Lung (tissue), 11 donors: ENCODE measurements at regions not wholly inside any gene's neighbourhood (a gene's known extent, or its start where the extent isn't known, plus 50 kb on each side); places are given as distances from the start of the nearest gene placed in this dataset.

Experiments used
- ATAC-seq: fragments of 200-7000 bp; cut with Tn5 transposase; one replicate; pipeline ENCODE4 v1.9.1; 2020; ENCODE audit warnings: moderate number of reproducible peaks; ENCODE audit not compliant: insufficient read depth, low FRiP score
- DNase-seq, 3 donors: peaks; one replicate each; pipeline ENCODE4 v3.0.0-alpha.2; 2013 to 2017
- H3K27ac ChIP-seq, 2 donors: one replicate each; pipeline ENCODE4 v1.5.1; 2013; ENCODE audit warnings: mild to moderate bottlenecking in 2 of 2, moderate library complexity in 2 of 2, control low read depth in 1 of 2, inconsistent platforms in 1 of 2, low read depth in 1 of 2, low read length in 1 of 2
- H3K27me3 ChIP-seq, 3 donors: one replicate each; pipeline ENCODE4 v1.5.1; 2013; ENCODE audit warnings: low read length in 2 of 3; ENCODE audit not compliant: control insufficient read depth in 3 of 3, insufficient read depth in 3 of 3
- H3K36me3 ChIP-seq, 4 donors: one replicate each; pipeline ENCODE4 v1.5.1; 2013; ENCODE audit warnings: low read length in 4 of 4, mild to moderate bottlenecking in 1 of 4, moderate library complexity in 1 of 4; ENCODE audit not compliant: control insufficient read depth in 4 of 4, insufficient read depth in 4 of 4
- H3K4me1 ChIP-seq, 5 donors: one replicate each; pipeline ENCODE4 v1.5.1; 2013; ENCODE audit warnings: low read length in 5 of 5, mild to moderate bottlenecking in 2 of 5, moderate library complexity in 1 of 5; ENCODE audit not compliant: control insufficient read depth in 5 of 5, insufficient read depth in 5 of 5
- H3K4me3 ChIP-seq: one replicate; pipeline ENCODE4 v1.5.1; 2013; ENCODE audit warnings: mild to moderate bottlenecking, control low read depth, moderate library complexity
- H3K9ac ChIP-seq, 2 donors: one replicate each; pipeline ENCODE4 v1.5.1; 2013; ENCODE audit warnings: low read length in 2 of 2, control low read depth in 1 of 2; ENCODE audit not compliant: insufficient read depth in 1 of 2
- H3K9me3 ChIP-seq, 4 donors: one replicate each; pipeline ENCODE4 v1.5.1; 2013; ENCODE audit warnings: low read length in 3 of 4, mild to moderate bottlenecking in 1 of 4, moderate library complexity in 1 of 4; ENCODE audit not compliant: control insufficient read depth in 4 of 4, insufficient read depth in 3 of 4
- CTCF ChIP-seq: IDR thresholded peaks from 2 replicates; pipeline ENCODE4 v1.5.1; 2012; ENCODE audit warnings: mild to moderate bottlenecking; ENCODE audit errors: control extremely low read depth, extremely low read depth
- WGBS, 2 donors: extraction: QIAGEN DNeasy Blood & Tissue Kit; methylation state at CpG; one replicate each; pipeline ENCODE4 v1.1.7; 2013; 5-methylcytosine and 5-hydroxymethylcytosine counted together
- donor health status: control.
- donor health status: control.
- donor health status: Bipolar disorder and iron deficiency.
- donor health status: healthy.
- donor health status: DM: yes; HTN: yes; CAD: no.

GRCh38 chr11:115924744-115925567 lies 420.7 kb upstream of the CADM1 start:
- WGBS, 2 donors: 56 to 65% methylated on average over 6 of the region's 6 CpGs
- peaks cover 0 to 6% (median 0%) of the 10 kb centered on the region in 4 donors for H3K9me3 ChIP-seq
- no peak overlapping the region for H3K9ac ChIP-seq
- ATAC-seq (peak; percentile 38), DNase-seq (no peak)
- TF ChIP-seq CTCF: no peak
- no peaks in the 10 kb centered on the region for H3K27me3 ChIP-seq
- H3K36me3 ChIP-seq: no peaks in the 10 kb centered on the region
- peaks cover 0 to 7% (median 2%) of the 10 kb centered on the region in 5 donors for H3K4me1 ChIP-seq
- H3K27ac ChIP-seq: no peak overlapping the region
- H3K4me3 ChIP-seq: no peak overlapping the region

GRCh38 chr11:115922876-115923275 lies 418.7 kb upstream of the CADM1 start:
- Histone ChIP-seq H3K4me1 (peaks cover 0 to 7% (median 0%) of the 10 kb centered on the region in 5 donors), H3K27me3 (no peaks in the 10 kb centered on the region), H3K27ac (no peak overlapping the region), H3K4me3 (no peak overlapping the region), H3K9ac (no peak overlapping the region), H3K36me3 (no peaks in the 10 kb centered on the region), H3K9me3 (peaks cover 0 to 6% (median 0%) of the 10 kb centered on the region in 4 donors)
- no peak for ATAC-seq
- WGBS, 2 donors: 80 to 87% methylated on average over 8 of the region's 8 CpGs
- TF ChIP-seq CTCF: no peak
- no peak for DNase-seq

GRCh38 chr11:115921986-115922385 lies 417.8 kb upstream of the CADM1 start:
- no peaks in the 10 kb centered on the region for H3K27me3 ChIP-seq
- 47 to 50% methylated on average over 2 of the region's 2 CpGs for WGBS, 2 donors
- DNase-seq (no peak), ATAC-seq (no peak)
- H3K9ac ChIP-seq: no peak overlapping the region
- no peak for TF ChIP-seq CTCF
- peaks cover 0 to 6% (median 0%) of the 10 kb centered on the region in 4 donors for H3K9me3 ChIP-seq
- no peak overlapping the region for H3K4me3 ChIP-seq
- H3K27ac ChIP-seq: no peak overlapping the region
- H3K36me3 ChIP-seq: no peaks in the 10 kb centered on the region
- H3K4me1 ChIP-seq: peaks cover 0 to 8% (median 0%) of the 10 kb centered on the region in 5 donors
